Prostate gland (tissue), 2 donors: ENCODE measurements at regions not wholly inside any gene's neighbourhood (a gene's known extent, or its start where the extent isn't known, plus 50 kb on each side); places are given as distances from the start of the nearest gene placed in this dataset.

Experiments used
- CTCF ChIP-seq, 4 experiments: fragments of 200-600 bp in 2 of 4; fragments of 450-650 bp in 2 of 4; sonication (generic) in 2 of 4; IDR thresholded peaks; 1 replicate in 3 of 4; 2 replicates in 1 of 4; pipeline ENCODE4 v1.5.1; 2016 to 2019; ENCODE audit warnings: antibody characterized with exemption in 4 of 4, mild to moderate bottlenecking in 2 of 4, moderate library complexity in 2 of 4
- POLR2AphosphoS5 ChIP-seq: sonication (generic); formaldehyde crosslinking; IDR thresholded peaks from one replicate; pipeline ENCODE4 v1.6.1; 2017; ENCODE audit warnings: antibody characterized with exemption

GRCh38 chr1:232390590-232390989 lies 239.3 kb downstream of the SIPA1L2 start:
- TF ChIP-seq POLR2AphosphoS5 (no peak), CTCF (IDR thresholded peaks at IDR 0.05) (no peak)
